ENCODE measurements at regions not wholly inside any gene's neighbourhood (a gene's known extent, or its start where the extent isn't known, plus 50 kb on each side); places are given as distances from the start of the nearest gene placed in this dataset.
"Not testable (repeated sequence)": the region's sequence is repeated elsewhere in the genome, so short reads cannot be mapped to it uniquely, and the experiment has no call there.

DNA sequence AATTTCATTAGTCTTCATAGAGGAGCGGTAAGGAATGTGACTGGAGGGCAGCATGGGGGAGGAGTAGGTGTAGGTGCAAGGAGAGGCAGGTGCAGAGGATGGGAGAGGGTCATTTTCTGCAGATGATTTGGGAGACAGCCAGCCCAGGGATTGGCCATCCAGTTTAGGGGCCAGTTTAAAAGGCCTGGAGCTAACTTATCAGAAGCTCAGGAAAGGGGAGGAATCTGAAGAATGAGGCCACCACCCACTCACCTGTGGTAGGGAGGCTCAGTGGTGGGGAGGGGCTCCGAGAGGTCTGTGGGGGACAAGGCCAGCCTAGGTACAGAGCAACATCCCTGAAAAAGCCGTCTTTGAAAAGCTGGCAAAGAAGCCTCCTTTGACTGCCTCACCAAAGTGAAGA lies 110.8 kb upstream of the TMEM45B start:
- no peaks in the 10 kb centered on the region for H3K9me3 Mint-ChIP-seq
- H3K4me3 Mint-ChIP-seq = no peak overlapping the region
- H3K4me1 Mint-ChIP-seq (ENCODE audit: low read depth) = no peaks in the 10 kb centered on the region
- H3K27ac Mint-ChIP-seq = no peak overlapping the region
- no peak for DNase-seq (ENCODE audit: low spot score)
- no peaks in the 10 kb centered on the region for H3K36me3 Mint-ChIP-seq (ENCODE audit: low read depth)
- H3K27me3 Mint-ChIP-seq (ENCODE audit: low read depth) = no peaks in the 10 kb centered on the region

DNA sequence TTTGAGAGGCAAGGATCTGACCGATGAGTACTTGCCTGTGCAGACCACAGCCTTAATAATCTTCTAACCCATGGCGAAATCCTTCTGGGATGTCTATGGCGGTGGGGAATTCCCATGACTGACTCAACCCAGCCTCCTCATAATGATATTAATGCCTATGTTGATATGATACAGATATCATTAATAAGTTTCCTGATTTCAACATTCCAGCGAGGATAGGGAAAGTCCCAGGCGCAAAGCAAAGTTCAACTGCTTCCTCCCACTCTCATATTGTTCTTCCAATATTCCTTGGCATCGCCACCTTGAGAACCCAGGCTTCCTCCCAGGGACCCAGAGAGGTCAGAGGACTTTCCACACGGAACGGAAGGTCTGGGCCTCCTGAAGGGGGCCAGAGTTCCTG lies 110.3 kb upstream of the TMEM45B start:
- Mint-ChIP-seq H3K4me3 (no peak overlapping the region), H3K4me1 (ENCODE audit: low read depth) (no peaks in the 10 kb centered on the region), H3K9me3 (no peaks in the 10 kb centered on the region), H3K27ac (no peak overlapping the region), H3K36me3 (ENCODE audit: low read depth) (no peaks in the 10 kb centered on the region), H3K27me3 (ENCODE audit: low read depth) (no peaks in the 10 kb centered on the region)
- no peak for DNase-seq (ENCODE audit: low spot score)

DNA sequence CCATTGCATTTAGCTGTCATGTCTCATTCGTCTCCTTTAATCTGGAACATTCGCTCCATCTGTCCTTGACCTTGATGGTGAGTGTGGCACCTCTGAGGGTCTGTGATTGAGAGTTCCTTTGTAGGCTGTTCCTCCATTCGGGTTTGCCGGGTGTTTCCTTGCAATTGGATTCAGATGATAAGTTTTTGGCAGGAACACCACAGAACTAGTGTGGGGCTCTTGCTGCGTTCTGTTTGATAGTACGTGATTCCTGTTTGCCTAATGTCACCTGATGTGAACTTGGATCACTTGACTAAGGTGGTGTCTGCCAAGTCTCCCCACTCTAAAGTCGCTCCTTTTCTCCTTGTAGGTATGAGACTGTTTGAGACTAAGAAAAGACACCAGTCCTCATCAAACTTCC lies 109.7 kb upstream of the TMEM45B start:
- Mint-ChIP-seq H3K36me3 (ENCODE audit: low read depth) (no peaks in the 10 kb centered on the region), H3K27me3 (ENCODE audit: low read depth) (no peaks in the 10 kb centered on the region), H3K4me3 (no peak overlapping the region), H3K27ac (no peak overlapping the region), H3K9me3 (no peaks in the 10 kb centered on the region), H3K4me1 (ENCODE audit: low read depth) (no peaks in the 10 kb centered on the region)
- DNase-seq (ENCODE audit: low spot score) = no peak

DNA sequence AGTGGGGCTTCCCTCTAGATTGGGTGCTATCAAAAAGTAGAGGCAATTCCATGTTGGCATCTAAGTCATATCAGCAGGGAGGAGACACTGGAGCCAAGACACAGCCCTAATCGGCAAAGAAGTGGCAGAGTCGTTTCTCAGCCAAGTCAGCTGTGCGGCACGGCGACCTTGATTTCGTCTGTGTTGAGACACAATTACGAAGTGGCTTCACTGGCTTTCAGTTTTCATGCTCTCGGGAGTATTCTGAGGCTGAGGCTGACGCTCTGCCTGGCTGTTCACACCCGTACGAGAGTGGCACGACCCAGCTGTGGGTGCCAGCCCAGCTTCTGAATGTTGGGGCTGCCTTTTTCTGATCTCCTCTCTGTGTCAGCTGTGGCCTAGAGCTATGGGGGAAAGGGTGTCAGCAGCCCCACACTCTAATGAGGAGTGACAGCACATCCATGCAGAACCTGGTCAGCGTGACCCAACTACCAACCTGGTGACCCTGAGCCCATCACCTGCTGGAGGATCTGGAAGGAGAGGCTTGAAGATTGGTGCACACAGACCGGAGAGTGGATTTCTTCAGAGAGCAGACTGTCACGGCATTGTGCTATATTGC lies 105.7 kb upstream of the TMEM45B start:
- H3K27ac Mint-ChIP-seq = no peak overlapping the region
- no peaks in the 10 kb centered on the region for H3K4me1 Mint-ChIP-seq (ENCODE audit: low read depth)
- no peak overlapping the region for H3K4me3 Mint-ChIP-seq
- no peaks in the 10 kb centered on the region for H3K27me3 Mint-ChIP-seq (ENCODE audit: low read depth)
- H3K9me3 Mint-ChIP-seq = no peaks in the 10 kb centered on the region
- no peaks in the 10 kb centered on the region for H3K36me3 Mint-ChIP-seq (ENCODE audit: low read depth)
- no peak for DNase-seq (ENCODE audit: low spot score)

DNA sequence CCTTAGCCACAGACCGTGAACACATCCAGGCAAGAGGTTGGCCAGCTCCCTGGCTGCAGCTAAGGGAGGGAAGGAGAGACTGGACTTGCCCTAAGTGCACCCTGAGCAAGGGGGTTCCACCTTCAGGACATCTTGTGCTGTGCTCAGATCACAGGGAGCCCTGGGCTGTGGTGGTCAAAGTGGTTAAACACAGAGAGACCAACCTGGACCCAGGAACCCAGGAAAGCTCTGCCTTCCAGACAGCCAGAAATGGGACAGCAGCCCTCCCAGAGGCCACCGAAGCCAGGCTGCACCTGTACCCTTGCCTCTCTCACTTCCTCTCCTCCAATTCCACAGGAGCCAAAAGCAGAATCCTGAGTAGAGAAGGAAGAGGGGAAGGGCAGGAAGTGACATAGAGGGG lies 105.2 kb upstream of the TMEM45B start:
- Mint-ChIP-seq H3K4me3 (no peak overlapping the region), H3K36me3 (ENCODE audit: low read depth) (no peaks in the 10 kb centered on the region)

DNA sequence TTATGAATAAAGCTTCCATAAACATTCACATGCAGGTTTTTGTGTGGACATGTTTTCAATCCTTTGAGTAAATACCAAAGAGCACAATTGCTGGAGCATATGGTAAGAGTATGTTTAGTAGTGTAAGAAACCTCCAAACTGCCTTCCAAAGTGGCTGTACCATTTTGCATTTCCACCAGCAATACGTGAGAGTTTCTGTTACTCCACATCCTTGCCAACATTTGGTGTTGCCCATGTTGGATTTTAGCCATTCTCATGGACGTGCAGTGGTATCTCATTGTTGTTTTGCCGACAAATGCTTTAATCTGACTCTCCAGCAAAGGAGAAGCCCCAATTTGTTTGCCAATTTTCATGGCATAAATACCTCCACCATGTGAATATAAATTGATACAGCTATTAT lies 103.9 kb upstream of the TMEM45B start:
- no peaks in the 10 kb centered on the region for H3K36me3 Mint-ChIP-seq (ENCODE audit: low read depth)
- H3K27me3 Mint-ChIP-seq (ENCODE audit: low read depth) = no peaks in the 10 kb centered on the region
- H3K27ac Mint-ChIP-seq = no peak overlapping the region
- H3K4me3 Mint-ChIP-seq = no peak overlapping the region
- DNase-seq (ENCODE audit: low spot score) = no peak
- no peaks in the 10 kb centered on the region for H3K9me3 Mint-ChIP-seq
- H3K4me1 Mint-ChIP-seq (ENCODE audit: low read depth) = no peaks in the 10 kb centered on the region

More for the DNA sequence above, 105.2 kb upstream of the TMEM45B start:
- no peaks in the 10 kb centered on the region for H3K27me3 Mint-ChIP-seq (ENCODE audit: low read depth)
- H3K27ac Mint-ChIP-seq = no peak overlapping the region
- no peak for DNase-seq (ENCODE audit: low spot score)
- H3K4me1 Mint-ChIP-seq (ENCODE audit: low read depth) = no peaks in the 10 kb centered on the region
- no peaks in the 10 kb centered on the region for H3K9me3 Mint-ChIP-seq

DNA sequence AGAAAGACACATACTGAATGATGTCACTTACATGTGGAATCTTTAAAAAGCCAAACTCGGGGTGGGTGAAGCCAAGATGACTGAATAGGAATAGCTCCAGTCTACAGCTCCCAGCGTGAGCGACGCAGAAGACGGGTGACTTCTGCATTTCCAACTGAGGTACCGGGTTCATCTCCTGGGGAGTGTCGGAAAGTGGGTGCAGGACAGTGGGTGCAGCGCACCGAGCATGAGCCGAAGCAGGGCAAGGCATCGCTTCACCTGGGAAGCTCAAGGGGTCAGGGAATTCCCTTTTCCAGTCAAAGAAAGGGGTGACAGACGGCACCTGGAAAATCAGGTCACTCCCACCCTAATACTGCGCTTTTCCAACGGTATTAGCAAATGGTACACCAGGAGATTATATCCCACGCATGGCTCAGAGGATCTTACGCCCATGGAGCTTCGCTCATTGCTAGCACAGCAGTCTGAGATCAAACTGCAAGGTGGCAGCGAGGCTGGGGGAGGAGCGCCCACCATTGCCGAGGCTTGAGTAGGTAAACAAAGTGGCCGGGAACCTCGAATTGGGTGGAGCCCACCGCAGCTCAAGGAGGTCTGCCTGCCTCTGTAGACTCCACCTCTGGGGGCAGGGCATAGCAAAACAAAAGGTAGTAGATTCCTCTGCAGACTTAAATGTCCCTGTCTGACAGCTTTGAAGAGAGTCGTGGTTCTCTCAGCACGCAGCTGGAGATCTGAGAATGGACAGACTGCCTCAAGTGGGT lies 103.0 kb upstream of the TMEM45B start:
- not testable (repeated sequence) for H3K36me3 Mint-ChIP-seq (ENCODE audit: low read depth); H3K27ac Mint-ChIP-seq; H3K4me3 Mint-ChIP-seq; DNase-seq (ENCODE audit: low spot score); H3K27me3 Mint-ChIP-seq (ENCODE audit: low read depth); H3K4me1 Mint-ChIP-seq (ENCODE audit: low read depth); H3K9me3 Mint-ChIP-seq

DNA sequence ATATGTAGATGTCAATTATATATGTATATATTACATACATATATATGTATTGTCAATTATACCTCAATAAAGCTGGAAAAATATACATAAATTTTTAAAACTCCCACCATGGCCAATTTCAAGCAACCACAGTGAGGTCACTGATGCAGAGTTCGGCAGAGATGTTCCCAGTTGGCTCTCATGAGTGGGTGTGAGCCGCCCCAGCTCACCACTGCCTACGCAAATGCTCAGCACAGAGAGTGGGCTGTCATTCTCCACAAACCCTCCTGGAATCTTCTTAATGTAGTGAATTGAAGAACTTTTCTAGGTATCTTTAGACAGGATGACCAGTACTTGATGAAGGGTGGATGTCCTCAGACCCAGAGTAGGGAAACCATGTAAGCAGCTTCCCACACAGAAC lies 96.6 kb upstream of the TMEM45B start:
- peaks cover 7% of the 10 kb centered on the region for H3K4me1 Mint-ChIP-seq (ENCODE audit: low read depth)
- no peaks in the 10 kb centered on the region for H3K27me3 Mint-ChIP-seq (ENCODE audit: low read depth)
- H3K9me3 Mint-ChIP-seq = no peaks in the 10 kb centered on the region
- no peak overlapping the region for H3K27ac Mint-ChIP-seq
- H3K36me3 Mint-ChIP-seq (ENCODE audit: low read depth) = no peaks in the 10 kb centered on the region
- H3K4me3 Mint-ChIP-seq = no peak overlapping the region
- no peak for DNase-seq (ENCODE audit: low spot score)

DNA sequence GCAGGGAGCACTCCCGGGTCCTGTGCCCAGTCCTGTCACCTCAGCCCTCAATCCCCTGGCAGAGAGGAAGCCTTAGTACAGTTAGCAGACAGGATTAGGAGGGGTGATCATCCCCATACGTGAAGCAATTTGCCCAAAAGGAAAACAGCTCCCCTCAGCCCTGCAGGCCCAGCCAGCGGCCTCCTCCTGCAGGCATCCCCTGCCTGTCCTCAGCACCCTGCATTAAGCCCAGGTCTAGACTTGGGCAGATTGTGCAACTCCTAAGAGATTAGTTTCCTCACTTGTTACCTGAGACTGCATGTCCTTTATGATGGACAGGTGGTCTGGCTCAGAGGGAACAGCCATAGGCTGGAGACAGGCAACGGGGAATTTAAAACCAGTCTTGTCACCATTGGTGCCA lies 95.5 kb upstream of the TMEM45B start:
- Mint-ChIP-seq H3K27me3 (ENCODE audit: low read depth) (no peaks in the 10 kb centered on the region), H3K9me3 (no peaks in the 10 kb centered on the region), H3K4me3 (no peak overlapping the region), H3K36me3 (ENCODE audit: low read depth) (no peaks in the 10 kb centered on the region), H3K27ac (no peak overlapping the region), H3K4me1 (ENCODE audit: low read depth) (peaks cover 7% of the 10 kb centered on the region)
- DNase-seq (ENCODE audit: low spot score) = no peak

DNA sequence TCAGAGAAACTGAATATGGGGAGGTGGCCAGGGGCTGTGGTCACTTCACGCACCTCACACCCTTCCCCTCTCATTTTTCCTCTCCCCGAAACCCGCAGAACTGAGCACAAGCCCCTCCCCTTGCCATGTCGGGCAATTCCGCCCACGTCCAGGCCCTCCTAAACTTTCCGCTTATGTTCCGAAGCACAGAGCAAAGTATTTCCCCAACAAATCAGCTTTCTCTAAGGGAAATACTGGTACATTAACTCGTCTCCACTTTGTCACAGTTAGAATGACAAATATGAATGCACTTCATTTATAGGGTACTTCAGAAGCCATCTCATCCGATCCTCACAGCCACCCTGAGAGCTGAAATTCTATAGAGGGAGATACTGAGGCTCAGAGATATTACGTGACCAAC lies 94.7 kb upstream of the TMEM45B start:
- Mint-ChIP-seq H3K4me1 (ENCODE audit: low read depth) (peaks cover 7% of the 10 kb centered on the region), H3K27me3 (ENCODE audit: low read depth) (no peaks in the 10 kb centered on the region), H3K4me3 (no peak overlapping the region), H3K36me3 (ENCODE audit: low read depth) (no peaks in the 10 kb centered on the region), H3K9me3 (no peaks in the 10 kb centered on the region), H3K27ac (no peak overlapping the region)
- no peak for DNase-seq (ENCODE audit: low spot score)

DNA sequence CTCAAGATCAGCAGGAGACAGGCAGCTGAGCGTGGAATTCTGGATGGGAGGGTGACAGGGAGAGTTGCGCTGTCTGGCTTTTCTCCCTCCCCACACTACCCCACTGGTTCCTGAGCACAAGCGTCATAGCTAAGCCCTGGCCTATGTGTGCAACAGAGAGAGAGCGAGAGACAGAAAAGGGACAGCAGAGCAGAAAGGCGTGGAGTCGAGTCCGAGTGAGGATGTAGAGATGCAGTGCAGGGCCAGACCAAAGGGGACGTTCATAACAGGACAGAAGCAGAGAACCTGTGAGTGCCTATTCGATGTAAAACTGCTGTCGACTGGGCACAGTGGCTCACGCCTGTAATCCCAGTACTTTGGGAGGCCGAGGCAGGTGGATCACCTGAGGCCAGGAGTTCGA lies 94.0 kb upstream of the TMEM45B start:
- DNase-seq (ENCODE audit: low spot score) = no peak
- Mint-ChIP-seq H3K9me3 (no peaks in the 10 kb centered on the region), H3K27ac (no peak overlapping the region), H3K36me3 (ENCODE audit: low read depth) (no peaks in the 10 kb centered on the region), H3K4me3 (no peak overlapping the region), H3K27me3 (ENCODE audit: low read depth) (no peaks in the 10 kb centered on the region), H3K4me1 (ENCODE audit: low read depth) (peaks cover 7% of the 10 kb centered on the region)

DNA sequence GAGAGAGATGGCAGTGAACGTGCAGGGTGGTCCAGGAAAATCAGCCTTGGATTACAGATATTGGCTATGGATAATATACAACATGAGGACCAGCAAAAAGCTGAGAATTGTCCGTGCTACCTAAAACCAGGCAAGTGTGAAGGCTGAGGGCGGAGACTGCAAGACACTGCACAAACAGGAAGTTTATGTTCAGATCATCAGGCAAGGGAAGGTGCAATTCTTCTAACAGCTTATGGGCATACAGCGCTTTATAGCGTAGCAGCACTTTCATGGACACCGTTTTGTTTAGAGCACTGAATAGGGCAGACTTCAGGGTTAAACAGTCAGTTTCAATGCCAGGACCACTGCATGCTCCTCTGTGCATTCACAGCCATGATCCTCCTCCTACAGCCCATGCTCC lies 93.1 kb upstream of the TMEM45B start:
- Mint-ChIP-seq H3K9me3 (no peaks in the 10 kb centered on the region), H3K36me3 (ENCODE audit: low read depth) (no peaks in the 10 kb centered on the region), H3K4me1 (ENCODE audit: low read depth) (peaks cover 7% of the 10 kb centered on the region), H3K4me3 (no peak overlapping the region), H3K27ac (no peak overlapping the region), H3K27me3 (ENCODE audit: low read depth) (no peaks in the 10 kb centered on the region)
- no peak for DNase-seq (ENCODE audit: low spot score)

DNA sequence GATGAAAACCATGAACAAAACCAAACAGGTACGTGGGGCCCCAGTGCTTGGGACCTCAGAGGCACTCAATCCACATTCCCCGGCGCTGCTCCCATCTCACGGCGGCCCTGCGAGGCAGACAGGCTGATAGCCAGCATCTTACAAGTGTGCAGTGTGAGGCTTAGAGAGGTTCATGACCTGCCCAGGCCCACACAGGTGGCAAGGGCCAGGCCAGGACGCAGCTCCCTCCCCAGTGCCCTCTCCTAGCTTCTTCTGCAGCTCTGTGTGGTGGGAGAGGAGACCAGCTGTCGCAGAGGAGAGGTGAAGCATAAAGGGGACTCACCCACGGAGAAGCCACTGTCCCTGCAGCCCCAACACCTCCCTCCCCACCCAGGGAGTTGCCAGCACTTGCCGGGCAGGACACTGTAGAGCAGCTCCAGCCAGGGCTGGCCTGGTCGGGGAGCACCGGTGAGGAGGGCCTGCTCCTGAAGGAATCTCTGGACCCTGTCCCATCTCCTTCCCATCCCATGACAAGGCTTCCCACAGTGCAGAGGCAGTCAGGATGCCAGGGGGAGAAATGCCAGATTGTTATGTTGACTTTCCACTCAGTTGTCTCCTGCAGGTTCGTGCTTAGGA lies 92.4 kb upstream of the TMEM45B start:
- H3K36me3 Mint-ChIP-seq (ENCODE audit: low read depth) = no peaks in the 10 kb centered on the region
- no peak overlapping the region for H3K27ac Mint-ChIP-seq
- no peaks in the 10 kb centered on the region for H3K27me3 Mint-ChIP-seq (ENCODE audit: low read depth)
- H3K9me3 Mint-ChIP-seq = no peaks in the 10 kb centered on the region
- H3K4me3 Mint-ChIP-seq = no peak overlapping the region
- H3K4me1 Mint-ChIP-seq (ENCODE audit: low read depth) = peaks cover 7% of the 10 kb centered on the region
- DNase-seq (ENCODE audit: low spot score) = no peak

DNA sequence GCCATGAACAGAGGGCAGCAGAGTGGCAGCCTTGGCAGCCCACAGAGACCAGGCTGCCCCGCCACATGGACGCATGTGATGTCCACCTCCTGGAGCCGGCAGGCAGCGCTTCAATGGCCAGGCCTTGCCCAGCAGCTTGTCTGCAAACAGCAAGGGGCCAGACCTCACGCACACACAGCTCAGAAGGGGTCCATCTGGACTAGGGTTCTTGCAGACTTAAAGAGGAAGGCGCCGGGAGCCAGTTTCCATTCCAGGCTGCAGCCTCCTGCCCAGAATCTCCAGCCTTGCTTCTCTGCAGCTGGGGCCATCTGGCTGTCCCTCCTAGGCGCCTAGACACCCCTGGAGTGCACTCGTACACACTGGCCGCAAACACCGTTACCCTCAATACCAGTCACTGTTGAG lies 91.9 kb upstream of the TMEM45B start:
- peaks cover 7% of the 10 kb centered on the region for H3K4me1 Mint-ChIP-seq (ENCODE audit: low read depth)
- no peak overlapping the region for H3K27ac Mint-ChIP-seq
- no peaks in the 10 kb centered on the region for H3K9me3 Mint-ChIP-seq
- no peak for DNase-seq (ENCODE audit: low spot score)
- H3K27me3 Mint-ChIP-seq (ENCODE audit: low read depth) = no peaks in the 10 kb centered on the region
- no peak overlapping the region for H3K4me3 Mint-ChIP-seq
- no peaks in the 10 kb centered on the region for H3K36me3 Mint-ChIP-seq (ENCODE audit: low read depth)
